ENCODE measurements at regions not wholly inside any gene's neighbourhood (a gene's known extent, or its start where the extent isn't known, plus 50 kb on each side); places are given as distances from the start of the nearest gene placed in this dataset.

- no peak for TF ChIP-seq CREB5 (CRISPR knock-in tag; IDR thresholded peaks at IDR 0.05; ENCODE audit: low read depth)
These were observed 99.9 kb upstream of the ZNF236 start (continued) for GRCh38 chr18:76722224-76723061.

GRCh38 chr18:76721207-76721996, 101.0 kb upstream of the ZNF236 start:
- TF ChIP-seq ARNTL (CRISPR knock-in tag; IDR thresholded peaks at IDR 0.05; ENCODE audit: borderline replicate concordance, low read depth): no peak
- no peak for ATAC-seq

GRCh38 chr18:76720683-76721082, 101.7 kb upstream of the ZNF236 start:
- TF ChIP-seq ZNF8 (CRISPR knock-in tag; IDR thresholded peaks at IDR 0.05) (no peak), BACH2 (CRISPR knock-in tag; IDR thresholded peaks at IDR 0.05; ENCODE audit: borderline replicate concordance) (no peak), SNAI2 (CRISPR knock-in tag; IDR thresholded peaks at IDR 0.05) (no peak), ARNTL (CRISPR knock-in tag; IDR thresholded peaks at IDR 0.05; ENCODE audit: borderline replicate concordance, low read depth) (no peak), PPARA (CRISPR knock-in tag; IDR thresholded peaks at IDR 0.05; ENCODE audit: borderline replicate concordance) (no peak), RARB (CRISPR knock-in tag; IDR thresholded peaks at IDR 0.05) (no peak), CSRNP3 (CRISPR knock-in tag; IDR thresholded peaks at IDR 0.05) (no peak), TOX (CRISPR knock-in tag; IDR thresholded peaks at IDR 0.05; ENCODE audit: borderline replicate concordance) (no peak), OSR1 (CRISPR knock-in tag; IDR thresholded peaks at IDR 0.05) (no peak), CSDC2 (CRISPR knock-in tag; IDR thresholded peaks at IDR 0.05) (no peak), ISL1 (CRISPR knock-in tag; IDR thresholded peaks at IDR 0.05) (no peak)
- ATAC-seq: no peak

- TF ChIP-seq TCF4 (CRISPR knock-in tag; IDR thresholded peaks at IDR 0.05; ENCODE audit: borderline replicate concordance): no peak
- TF ChIP-seq CREB5 (CRISPR knock-in tag; IDR thresholded peaks at IDR 0.05; ENCODE audit: low read depth): no peak
- TF ChIP-seq GLIS3 (CRISPR knock-in tag; IDR thresholded peaks at IDR 0.05): no peak
- TF ChIP-seq ZNF70 (CRISPR knock-in tag; IDR thresholded peaks at IDR 0.05): no peak
- no peak for TF ChIP-seq SNAI2 (CRISPR knock-in tag; IDR thresholded peaks at IDR 0.05)
- TF ChIP-seq PPARA (CRISPR knock-in tag; IDR thresholded peaks at IDR 0.05; ENCODE audit: borderline replicate concordance): no peak
- TF ChIP-seq ZC3H10 (CRISPR knock-in tag; IDR thresholded peaks at IDR 0.05): no peak
- no peak for TF ChIP-seq POU6F1 (CRISPR knock-in tag; IDR thresholded peaks at IDR 0.05; ENCODE audit: borderline replicate concordance, low read depth)
- TF ChIP-seq CSDC2 (CRISPR knock-in tag; IDR thresholded peaks at IDR 0.05): no peak
- no peak for TF ChIP-seq TSHZ2 (CRISPR knock-in tag; IDR thresholded peaks at IDR 0.05)
- no peak for TF ChIP-seq ZFP3 (CRISPR knock-in tag; IDR thresholded peaks at IDR 0.05)
- TF ChIP-seq OSR1 (CRISPR knock-in tag; IDR thresholded peaks at IDR 0.05): no peak
- TF ChIP-seq BACH2 (CRISPR knock-in tag; IDR thresholded peaks at IDR 0.05; ENCODE audit: borderline replicate concordance): no peak
- no peak for TF ChIP-seq ISL1 (CRISPR knock-in tag; IDR thresholded peaks at IDR 0.05)
- TF ChIP-seq CSRNP3 (CRISPR knock-in tag; IDR thresholded peaks at IDR 0.05): no peak
- TF ChIP-seq ARNTL (CRISPR knock-in tag; IDR thresholded peaks at IDR 0.05; ENCODE audit: borderline replicate concordance, low read depth): no peak
- TF ChIP-seq PATZ1 (CRISPR knock-in tag; IDR thresholded peaks at IDR 0.05; ENCODE audit: borderline replicate concordance): no peak
- ATAC-seq: no peak
These were observed 107.2 kb upstream of the ZNF236 start for GRCh38 chr18:76715012-76715610.

All from SK-N-SH treated with all-trans-retinoic acid at 6 μM for 48 hours (cell line).